Endothelial cell (in vitro differentiated cells): ENCODE measurements at regions not wholly inside any gene's neighbourhood (a gene's known extent, or its start where the extent isn't known, plus 50 kb on each side); places are given as distances from the start of the nearest gene placed in this dataset.
"Not testable (repeated sequence)": the region's sequence is repeated elsewhere in the genome, so short reads cannot be mapped to it uniquely, and the experiment has no call there.

Experiments used
- DNase-seq: peaks from one replicate; pipeline ENCODE4 v3.0.0; 2021; ENCODE audit warnings: low spot score
- H3K27ac Mint-ChIP-seq: one replicate; pipeline ENCODE4 v1.8.0; 2021; ENCODE audit warnings: mixed read lengths, inconsistent platforms; ENCODE audit not compliant: unreplicated experiment
- H3K27me3 Mint-ChIP-seq: one replicate; pipeline ENCODE4 v1.8.0; 2021; ENCODE audit warnings: mild to moderate bottlenecking, moderate library complexity, mixed read lengths, inconsistent platforms; ENCODE audit not compliant: unreplicated experiment
- H3K36me3 Mint-ChIP-seq: one replicate; pipeline ENCODE4 v1.8.0; 2021; ENCODE audit warnings: mild to moderate bottlenecking, low read depth, mixed read lengths, inconsistent platforms; ENCODE audit not compliant: unreplicated experiment
- H3K4me1 Mint-ChIP-seq: one replicate; pipeline ENCODE4 v1.8.0; 2021; ENCODE audit warnings: mild to moderate bottlenecking, mixed read lengths, inconsistent platforms; ENCODE audit not compliant: unreplicated experiment
- H3K4me3 Mint-ChIP-seq: one replicate; pipeline ENCODE4 v1.8.0; 2021; ENCODE audit warnings: mild to moderate bottlenecking, mixed read lengths, inconsistent platforms; ENCODE audit not compliant: unreplicated experiment
- H3K9me3 Mint-ChIP-seq: one replicate; pipeline ENCODE4 v1.8.0; 2021; ENCODE audit warnings: mixed read lengths, inconsistent platforms; ENCODE audit not compliant: unreplicated experiment
- CTCF ChIP-seq: fragments of 200-600 bp; sonication (generic); IDR thresholded peaks from one replicate; pipeline ENCODE4 v1.5.0; 2021; ENCODE audit warnings: antibody characterized with exemption; ENCODE audit not compliant: unreplicated experiment

- Mint-ChIP-seq H3K9me3 (no peaks in the 10 kb centered on the region), H3K4me1 (peaks cover 9% of the 10 kb centered on the region), H3K27ac (no peak overlapping the region), H3K4me3 (no peak overlapping the region), H3K36me3 (no peaks in the 10 kb centered on the region), H3K27me3 (peaks cover 6% of the 10 kb centered on the region)
- DNase-seq: no peak
- no peak for TF ChIP-seq CTCF
Observed at GRCh38 chr7:73918926-73919693, 58.2 kb downstream of the TMEM270 start.

- no peaks in the 10 kb centered on the region for H3K36me3 Mint-ChIP-seq
- peaks cover 9% of the 10 kb centered on the region for H3K4me1 Mint-ChIP-seq
- H3K27ac Mint-ChIP-seq: no peak overlapping the region
- H3K27me3 Mint-ChIP-seq: peaks cover 6% of the 10 kb centered on the region
- H3K9me3 Mint-ChIP-seq: no peaks in the 10 kb centered on the region
- H3K4me3 Mint-ChIP-seq: no peak overlapping the region
- TF ChIP-seq CTCF: no peak
- no peak for DNase-seq
Observed at GRCh38 chr7:73919694-73920375, 58.9 kb downstream of the TMEM270 start.

GRCh38 chr7:73920406-73921134, 59.6 kb downstream of the TMEM270 start:
- Mint-ChIP-seq H3K27ac (peak overlapping the region; percentile 30), H3K9me3 (no peaks in the 10 kb centered on the region), H3K4me3 (no peak overlapping the region), H3K36me3 (no peaks in the 10 kb centered on the region), H3K4me1 (peaks cover 9% of the 10 kb centered on the region), H3K27me3 (peaks cover 6% of the 10 kb centered on the region)
- no peak for DNase-seq
- no peak for TF ChIP-seq CTCF

GRCh38 chr7:73921623-73922528, 60.9 kb downstream of the TMEM270 start:
- H3K4me3 Mint-ChIP-seq: no peak overlapping the region
- no peak for DNase-seq
- H3K27me3 Mint-ChIP-seq: peaks cover 5% of the 10 kb centered on the region
- peaks cover 9% of the 10 kb centered on the region for H3K4me1 Mint-ChIP-seq
- no peak for TF ChIP-seq CTCF
- no peak overlapping the region for H3K27ac Mint-ChIP-seq
- H3K36me3 Mint-ChIP-seq: no peaks in the 10 kb centered on the region
- H3K9me3 Mint-ChIP-seq: no peaks in the 10 kb centered on the region

GRCh38 chr7:73928644-73929043, 67.7 kb downstream of the TMEM270 start:
- not testable (repeated sequence) for H3K27me3 Mint-ChIP-seq, H3K4me1 Mint-ChIP-seq, H3K27ac Mint-ChIP-seq, H3K4me3 Mint-ChIP-seq, DNase-seq, H3K36me3 Mint-ChIP-seq, H3K9me3 Mint-ChIP-seq
